ENCODE measurements at regions not wholly inside any gene's neighbourhood (a gene's known extent, or its start where the extent isn't known, plus 50 kb on each side); places are given as distances from the start of the nearest gene placed in this dataset.

- H3K36me3 ChIP-seq (ENCODE audit: low read depth, missing control alignments) = no peaks in the 10 kb centered on the region
- no peaks in the 10 kb centered on the region for H3K4me1 ChIP-seq
- H3K27ac ChIP-seq = no peak overlapping the region
- WGBS, 2 donors = 43 to 50% methylated on average over 1 of the region's 1 CpG
- H3K4me3 ChIP-seq = no peak overlapping the region
- H3K9me3 ChIP-seq = no peaks in the 10 kb centered on the region
- intact Hi-C loops (cut with DNase I; ENCODE audit: low total_unique reads) = no loop called here
- DNase-seq = no peak
- no peaks in the 10 kb centered on the region for H3K27me3 ChIP-seq
- TF ChIP-seq POLR2A (IDR thresholded peaks at IDR 0.05) (no peak), CTCF (IDR thresholded peaks at IDR 0.05) (no peak)
Measured at GRCh38 chr10:108812296-108812695, 1111.0 kb downstream of the XPNPEP1 start.

GRCh38 chr10:108808228-108808627, 1115.1 kb downstream of the XPNPEP1 start:
- Histone ChIP-seq H3K4me3 (no peak overlapping the region), H3K36me3 (ENCODE audit: low read depth, missing control alignments) (no peaks in the 10 kb centered on the region), H3K27me3 (no peaks in the 10 kb centered on the region), H3K4me1 (no peaks in the 10 kb centered on the region), H3K27ac (no peak overlapping the region), H3K9me3 (no peaks in the 10 kb centered on the region)
- no peak for DNase-seq
- WGBS, 2 donors = 90 to 91% methylated on average over 2 of the region's 2 CpGs
- intact Hi-C loops (cut with DNase I; ENCODE audit: low total_unique reads) = no loop called here
- no peak for TF ChIP-seq CTCF (IDR thresholded peaks at IDR 0.05)
- no peak for TF ChIP-seq POLR2A (IDR thresholded peaks at IDR 0.05)

- TF ChIP-seq POLR2A (IDR thresholded peaks at IDR 0.05) (no peak), CTCF (IDR thresholded peaks at IDR 0.05) (no peak)
- H3K36me3 ChIP-seq (ENCODE audit: low read depth, missing control alignments) = no peaks in the 10 kb centered on the region
Measured at GRCh38 chr10:108801775-108802517, 1121.4 kb downstream of the XPNPEP1 start.

GRCh38 chr10:108801220-108801619, 1122.1 kb downstream of the XPNPEP1 start:
- H3K36me3 ChIP-seq (ENCODE audit: low read depth, missing control alignments) = no peaks in the 10 kb centered on the region
- no peak for DNase-seq
- H3K27me3 ChIP-seq = no peaks in the 10 kb centered on the region
- TF ChIP-seq CTCF (IDR thresholded peaks at IDR 0.05) (no peak), POLR2A (IDR thresholded peaks at IDR 0.05) (no peak)
- intact Hi-C loops (cut with DNase I; ENCODE audit: low total_unique reads) = no loop called here
- no peak overlapping the region for H3K27ac ChIP-seq
- 92 to 93% methylated on average over 2 of the region's 2 CpGs for WGBS, 2 donors
- no peaks in the 10 kb centered on the region for H3K9me3 ChIP-seq
- no peaks in the 10 kb centered on the region for H3K4me1 ChIP-seq
- H3K4me3 ChIP-seq = no peak overlapping the region

More at GRCh38 chr10:108801775-108802517, 1121.4 kb downstream of the XPNPEP1 start:
- Histone ChIP-seq H3K27me3 (no peaks in the 10 kb centered on the region), H3K4me1 (no peaks in the 10 kb centered on the region), H3K4me3 (no peak overlapping the region), H3K27ac (no peak overlapping the region), H3K9me3 (no peaks in the 10 kb centered on the region)
- intact Hi-C loops (cut with DNase I; ENCODE audit: low total_unique reads) = no loop called here
- DNase-seq = no peak

GRCh38 chr10:108797573-108797972, 1125.7 kb downstream of the XPNPEP1 start:
- Histone ChIP-seq H3K4me3 (no peak overlapping the region), H3K27ac (no peak overlapping the region), H3K27me3 (no peaks in the 10 kb centered on the region), H3K4me1 (no peaks in the 10 kb centered on the region), H3K36me3 (ENCODE audit: low read depth, missing control alignments) (no peaks in the 10 kb centered on the region), H3K9me3 (no peaks in the 10 kb centered on the region)
- intact Hi-C loops (cut with DNase I; ENCODE audit: low total_unique reads) = no loop called here
- DNase-seq = no peak
- 90 to 100% methylated on average over 1 of the region's 1 CpG for WGBS, 2 donors
- TF ChIP-seq CTCF (IDR thresholded peaks at IDR 0.05) = no peak
- no peak for TF ChIP-seq POLR2A (IDR thresholded peaks at IDR 0.05)

Measured in testis (tissue), 2 donors.